ENCODE measurements at regions not wholly inside any gene's neighbourhood (a gene's known extent, or its start where the extent isn't known, plus 50 kb on each side); places are given as distances from the start of the nearest gene placed in this dataset.

DNA sequence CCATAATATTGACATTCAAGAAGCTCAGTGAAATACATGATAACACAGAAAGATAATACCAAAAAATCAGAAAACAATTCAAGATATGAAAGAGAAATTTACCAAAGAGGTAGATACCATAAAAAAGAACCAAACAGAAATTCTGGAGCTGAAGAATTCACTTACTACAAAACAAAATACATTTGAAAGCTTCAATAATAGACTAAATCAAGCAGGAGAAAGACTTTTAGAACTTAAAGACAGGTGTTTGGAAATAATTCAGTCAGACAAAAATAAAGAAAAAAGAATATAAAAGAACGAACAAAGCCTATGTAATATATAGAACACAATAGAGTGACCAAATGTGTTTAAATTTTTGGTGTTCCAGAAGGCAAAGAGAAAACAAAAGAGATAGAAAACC lies 158.7 kb downstream of the MOBP start:
- no peak overlapping the region for H3K4me3 Mint-ChIP-seq (ENCODE audit: low read depth, unreplicated experiment)
- H3K27ac Mint-ChIP-seq (ENCODE audit: unreplicated experiment) = no peak overlapping the region
- H3K36me3 Mint-ChIP-seq (ENCODE audit: insufficient read depth, unreplicated experiment) = no peaks in the 10 kb centered on the region
- H3K9me3 Mint-ChIP-seq (ENCODE audit: low read depth, unreplicated experiment) = peaks cover 2% of the 10 kb centered on the region
- no peak for DNase-seq
- no peak for TF ChIP-seq CTCF (IDR thresholded peaks at IDR 0.05; ENCODE audit: unreplicated experiment)
- no TSS peak for BruUV-seq (replicated peaks)
- CTCF ChIA-PET = no interaction called here
- no peaks in the 10 kb centered on the region for H3K27me3 Mint-ChIP-seq (ENCODE audit: unreplicated experiment)
- H3K4me1 Mint-ChIP-seq (ENCODE audit: low read depth, unreplicated experiment) = no peaks in the 10 kb centered on the region
- intact Hi-C loops (cut with micrococcal nuclease; ENCODE audit: unreplicated experiment) = no loop called here

DNA sequence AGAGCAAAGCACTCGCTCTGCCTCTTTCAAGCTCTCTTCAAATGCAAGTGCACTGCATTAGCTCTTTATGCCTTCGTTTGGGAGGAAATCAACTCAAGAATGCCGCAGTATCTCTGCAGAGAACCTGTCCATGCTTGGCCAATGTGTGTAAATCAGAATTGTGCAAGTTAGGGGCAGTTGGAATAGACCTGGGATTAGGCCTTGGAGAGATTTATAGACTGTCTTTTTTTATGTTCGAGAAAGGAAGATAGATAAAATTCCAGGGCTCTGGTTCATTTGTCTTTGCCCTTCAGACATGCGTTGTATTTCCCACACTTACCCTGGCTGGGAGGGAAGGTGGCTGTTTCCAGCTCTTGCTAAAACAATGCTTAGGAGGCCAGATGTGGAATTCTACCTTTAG lies 163.7 kb downstream of the MOBP start:
- Mint-ChIP-seq H3K27me3 (ENCODE audit: unreplicated experiment) (no peaks in the 10 kb centered on the region), H3K4me1 (ENCODE audit: low read depth, unreplicated experiment) (no peaks in the 10 kb centered on the region), H3K36me3 (ENCODE audit: insufficient read depth, unreplicated experiment) (no peaks in the 10 kb centered on the region), H3K27ac (ENCODE audit: unreplicated experiment) (no peak overlapping the region), H3K4me3 (ENCODE audit: low read depth, unreplicated experiment) (no peak overlapping the region), H3K9me3 (ENCODE audit: low read depth, unreplicated experiment) (peaks cover 2% of the 10 kb centered on the region)
- CTCF ChIA-PET = no interaction called here
- intact Hi-C loops (cut with micrococcal nuclease; ENCODE audit: unreplicated experiment) = no loop called here
- DNase-seq = no peak
- BruUV-seq (replicated peaks) = no TSS peak
- TF ChIP-seq CTCF (IDR thresholded peaks at IDR 0.05; ENCODE audit: unreplicated experiment) = no peak

- Mint-ChIP-seq H3K4me1 (ENCODE audit: low read depth, unreplicated experiment) (peaks cover 30% of the 10 kb centered on the region), H3K27ac (ENCODE audit: unreplicated experiment) (peak overlapping the region; percentile 86)
- CTCF ChIA-PET = no interaction called here
Measured at GRCh38 chr3:39637807-39638206, 170.3 kb downstream of the MOBP start.

GRCh38 chr3:39638301-39638700 lies 170.8 kb downstream of the MOBP start:
- TF ChIP-seq CTCF (IDR thresholded peaks at IDR 0.05; ENCODE audit: unreplicated experiment) = no peak
- DNase-seq = no peak
- Mint-ChIP-seq H3K27ac (ENCODE audit: unreplicated experiment) (peak overlapping the region; percentile 86), H3K9me3 (ENCODE audit: low read depth, unreplicated experiment) (no peaks in the 10 kb centered on the region), H3K27me3 (ENCODE audit: unreplicated experiment) (no peaks in the 10 kb centered on the region), H3K4me3 (ENCODE audit: low read depth, unreplicated experiment) (no peak overlapping the region), H3K4me1 (ENCODE audit: low read depth, unreplicated experiment) (peaks cover 30% of the 10 kb centered on the region), H3K36me3 (ENCODE audit: insufficient read depth, unreplicated experiment) (peaks cover 7% of the 10 kb centered on the region)
- CTCF ChIA-PET = interaction anchor here (0.8 kb wide), 1 partner anchor 10 kb away, joined by 3 read pairs; no protein-coding TSS in a partner anchor
- no TSS peak for BruUV-seq (replicated peaks)
- intact Hi-C loops (cut with micrococcal nuclease; ENCODE audit: unreplicated experiment) = loop anchor here (5.0 kb wide), 2 partner anchors 69 to 169 kb away; partner anchors contain the start of gene MYRIP

More at GRCh38 chr3:39637807-39638206, 170.3 kb downstream of the MOBP start:
- no TSS peak for BruUV-seq (replicated peaks)
- H3K9me3 Mint-ChIP-seq (ENCODE audit: low read depth, unreplicated experiment) = no peaks in the 10 kb centered on the region
- no peak overlapping the region for H3K4me3 Mint-ChIP-seq (ENCODE audit: low read depth, unreplicated experiment)
- peak; percentile 43 for DNase-seq
- H3K36me3 Mint-ChIP-seq (ENCODE audit: insufficient read depth, unreplicated experiment) = peaks cover 7% of the 10 kb centered on the region
- TF ChIP-seq CTCF (IDR thresholded peaks at IDR 0.05; ENCODE audit: unreplicated experiment) = no peak
- intact Hi-C loops (cut with micrococcal nuclease; ENCODE audit: unreplicated experiment) = loop anchor here (5.0 kb wide), 2 partner anchors 69 to 169 kb away; partner anchors contain the start of gene MYRIP
- H3K27me3 Mint-ChIP-seq (ENCODE audit: unreplicated experiment) = no peaks in the 10 kb centered on the region

Measured in Calu3 (cell line).